ENCODE measurements at regions not wholly inside any gene's neighbourhood (a gene's known extent, or its start where the extent isn't known, plus 50 kb on each side); places are given as distances from the start of the nearest gene placed in this dataset.
A peak's percentile ranks its signal among the peaks of the same experiment; 100 is the strongest.
"Not testable (repeated sequence)": the region's sequence is repeated elsewhere in the genome, so short reads cannot be mapped to it uniquely, and the experiment has no call there.

- DNase-seq, result no peak
Observed at GRCh38 chr14:106393742-106394141, 867.4 kb downstream of the TMEM121 start.

GRCh38 chr14:106395456-106396050, 869.2 kb downstream of the TMEM121 start:
- DNase-seq, result peak; percentile 27

GRCh38 chr14:106396999-106397398, 870.6 kb downstream of the TMEM121 start:
- no peak for DNase-seq

- not testable (repeated sequence) for DNase-seq
Observed at GRCh38 chr14:106398931-106399331, 872.5 kb downstream of the TMEM121 start.

- DNase-seq, result not testable (repeated sequence)
Observed at GRCh38 chr14:106401316-106401715, 874.9 kb downstream of the TMEM121 start.

GRCh38 chr14:106410229-106410628, 883.8 kb downstream of the TMEM121 start:
- DNase-seq, result peak; percentile 48

GRCh38 chr14:106414464-106414863, 888.1 kb downstream of the TMEM121 start:
- DNase-seq, result no peak

GRCh38 chr14:106417224-106418049, 891.1 kb downstream of the TMEM121 start:
- DNase-seq, result peak; percentile 100

GRCh38 chr14:106419376-106419965, 893.1 kb downstream of the TMEM121 start:
- no peak for DNase-seq

- DNase-seq, result peak; percentile 76
Observed at GRCh38 chr14:106421431-106422033, 895.1 kb downstream of the TMEM121 start.

GRCh38 chr14:106422066-106422465, 895.7 kb downstream of the TMEM121 start:
- no peak for DNase-seq

- not testable (repeated sequence) for DNase-seq
Observed at GRCh38 chr14:106425150-106425549, 898.8 kb downstream of the TMEM121 start.

GRCh38 chr14:106436310-106436905, 910.0 kb downstream of the TMEM121 start:
- peak; percentile 65 for DNase-seq

- peak; percentile 34 for DNase-seq
Observed at GRCh38 chr14:106442857-106443256, 916.5 kb downstream of the TMEM121 start.

- no peak for DNase-seq
Observed at GRCh38 chr14:106455026-106455425, 928.6 kb downstream of the TMEM121 start.

- peak; percentile 63 for DNase-seq
Observed at GRCh38 chr14:106459971-106460730, 933.8 kb downstream of the TMEM121 start.

- DNase-seq, result no peak
Observed at GRCh38 chr14:106460916-106461315, 934.5 kb downstream of the TMEM121 start.

- not testable (repeated sequence) for DNase-seq
Observed at GRCh38 chr14:106466483-106466882, 940.1 kb downstream of the TMEM121 start.

- not testable (repeated sequence) for DNase-seq
Observed at GRCh38 chr14:106468869-106469268, 942.5 kb downstream of the TMEM121 start.

GRCh38 chr14:106470028-106470427, 943.6 kb downstream of the TMEM121 start:
- not testable (repeated sequence) for DNase-seq

GRCh38 chr14:106474261-106475028, 948.1 kb downstream of the TMEM121 start:
- peak; percentile 35 for DNase-seq
